H9 (cell line): ENCODE measurements at regions not wholly inside any gene's neighbourhood (a gene's known extent, or its start where the extent isn't known, plus 50 kb on each side); places are given as distances from the start of the nearest gene placed in this dataset.

Experiments used
- DNase-seq: peaks from one replicate; pipeline ENCODE4 v3.0.0-alpha.2; 2017
- H2AFZ ChIP-seq: one replicate; pipeline ENCODE4 v1.6.1; 2013; ENCODE audit warnings: mild to moderate bottlenecking, low read length, control low read depth, moderate library complexity
- H2AK5ac ChIP-seq: 2 replicates; pipeline ENCODE4 v1.6.1; 2013; ENCODE audit warnings: low read length, control low read depth, mixed read lengths; ENCODE audit not compliant: insufficient read length
- H2BK120ac ChIP-seq: one replicate; pipeline ENCODE4 v1.6.1; 2013; ENCODE audit warnings: low read depth, mild to moderate bottlenecking, low read length, control low read depth, inconsistent platforms; ENCODE audit not compliant: poor library complexity, severe bottlenecking
- H2BK12ac ChIP-seq: 2 replicates; pipeline ENCODE4 v1.6.1; 2013; ENCODE audit warnings: low read length, control low read depth, mixed read lengths, low read depth; ENCODE audit not compliant: insufficient read length
- H2BK15ac ChIP-seq: 2 replicates; pipeline ENCODE4 v1.6.1; 2013; ENCODE audit warnings: low read depth, low read length, control low read depth
- H2BK20ac ChIP-seq: one replicate; pipeline ENCODE4 v1.6.1; 2013; ENCODE audit warnings: low read depth, mild to moderate bottlenecking, low read length, control low read depth, inconsistent platforms; ENCODE audit not compliant: poor library complexity, severe bottlenecking
- H2BK5ac ChIP-seq: 2 replicates; pipeline ENCODE4 v1.6.1; 2013; ENCODE audit warnings: low read length, control low read depth, mixed read lengths; ENCODE audit not compliant: insufficient read length
- H3K14ac ChIP-seq: 2 replicates; pipeline ENCODE4 v1.6.1; 2013; ENCODE audit warnings: low read length, control low read depth; ENCODE audit not compliant: insufficient read depth
- H3K18ac ChIP-seq: 2 replicates; pipeline ENCODE4 v1.6.1; 2013; ENCODE audit warnings: low read depth, mild to moderate bottlenecking, mixed read lengths, low read length, control low read depth; ENCODE audit not compliant: insufficient read length
- H3K23ac ChIP-seq: 2 replicates; pipeline ENCODE4 v1.6.1; 2013; ENCODE audit warnings: low read length, control low read depth, mixed read lengths, low read depth; ENCODE audit not compliant: insufficient read length
- H3K23me2 ChIP-seq: 2 replicates; pipeline ENCODE4 v1.6.1; 2013; ENCODE audit warnings: low read depth, mild to moderate bottlenecking, mixed read lengths, low read length, control low read depth; ENCODE audit not compliant: insufficient read length, poor library complexity, severe bottlenecking
- H3K27ac ChIP-seq: 2 replicates; pipeline ENCODE4 v1.5.1; 2013; ENCODE audit warnings: low read length, control low read depth, mixed read lengths, low read depth; ENCODE audit not compliant: insufficient read length
- H3K27me3 ChIP-seq: 2 replicates; pipeline ENCODE4 v1.6.1; 2013; ENCODE audit warnings: low read length, control low read depth, inconsistent platforms; ENCODE audit not compliant: insufficient read depth
- H3K4ac ChIP-seq: 2 replicates; pipeline ENCODE4 v1.6.1; 2013; ENCODE audit warnings: low read depth, mild to moderate bottlenecking, control low read depth, inconsistent platforms, low read length, moderate library complexity
- H3K4me1 ChIP-seq: 2 replicates; pipeline ENCODE4 v1.6.1; 2013; ENCODE audit warnings: low read length, control low read depth, inconsistent platforms; ENCODE audit not compliant: insufficient read depth
- H3K4me2 ChIP-seq: 2 replicates; pipeline ENCODE4 v1.6.1; 2013; ENCODE audit warnings: low read length, control low read depth, mixed read lengths; ENCODE audit not compliant: insufficient read length, insufficient read depth
- H3K56ac ChIP-seq: 2 replicates; pipeline ENCODE4 v1.6.1; 2013; ENCODE audit warnings: low read depth, mild to moderate bottlenecking, mixed read lengths, low read length, control low read depth; ENCODE audit not compliant: insufficient read length
- H3K79me1 ChIP-seq: 2 replicates; pipeline ENCODE4 v1.6.1; 2013; ENCODE audit warnings: low read depth, mild to moderate bottlenecking, moderate library complexity, low read length, control low read depth, inconsistent platforms; ENCODE audit not compliant: insufficient read depth, poor library complexity, severe bottlenecking
- H3K79me2 ChIP-seq: 2 replicates; pipeline ENCODE4 v1.6.1; 2013; ENCODE audit warnings: low read length, control low read depth, inconsistent platforms; ENCODE audit not compliant: insufficient read depth
- H3K9ac ChIP-seq: 2 replicates; pipeline ENCODE4 v1.6.1; 2013; ENCODE audit warnings: low read length, control low read depth, mixed read lengths; ENCODE audit not compliant: insufficient read length; ENCODE audit errors: extremely low read depth
- H3K9me3 ChIP-seq: one replicate; pipeline ENCODE4 v1.6.1; 2013; ENCODE audit warnings: low read depth, low read length, inconsistent platforms; ENCODE audit not compliant: control insufficient read depth
- H3T11ph ChIP-seq: one replicate; pipeline ENCODE4 v1.6.1; 2013; ENCODE audit warnings: mild to moderate bottlenecking, low read length, control low read depth, inconsistent platforms
- H4K20me1 ChIP-seq: one replicate; pipeline ENCODE4 v1.6.1; 2013; ENCODE audit not compliant: control insufficient read depth, insufficient read length, insufficient read depth
- H4K5ac ChIP-seq: 2 replicates; pipeline ENCODE4 v1.6.1; 2013; ENCODE audit warnings: low read depth, mild to moderate bottlenecking, mixed read lengths, low read length, control low read depth; ENCODE audit not compliant: insufficient read length
- H4K8ac ChIP-seq: replicated peaks from 2 replicates; pipeline ENCODE4 v1.6.1; 2013; ENCODE audit warnings: low read length, control low read depth, mixed read lengths, low read depth; ENCODE audit not compliant: insufficient read length
- H4K91ac ChIP-seq: 2 replicates; pipeline ENCODE4 v1.6.1; 2013; ENCODE audit warnings: low read depth, mild to moderate bottlenecking, moderate library complexity, mixed read lengths, low read length, control low read depth; ENCODE audit not compliant: insufficient read length
- H3K27ac Mint-ChIP-seq, 3 experiments: 2 replicates in 2 of 3; 3 replicates in 1 of 3; pipeline ENCODE4 v1.8.0; 2020 to 2021; ENCODE audit warnings: mixed read lengths in 3 of 3, mild to moderate bottlenecking in 1 of 3, moderate library complexity in 1 of 3
- H3K27me3 Mint-ChIP-seq: 2 replicates; pipeline ENCODE4 v1.8.0; 2021; ENCODE audit warnings: low read depth, mild to moderate bottlenecking, moderate library complexity, mixed read lengths
- H3K36me3 Mint-ChIP-seq, 3 experiments: 2 replicates in 2 of 3; 3 replicates in 1 of 3; pipeline ENCODE4 v1.8.0; 2020 to 2021; ENCODE audit warnings: low read depth in 3 of 3, mixed read lengths in 3 of 3; ENCODE audit not compliant: insufficient read depth in 1 of 3
- H3K4me1 Mint-ChIP-seq, 2 experiments: 2 replicates each; pipeline ENCODE4 v1.8.0; 2020; ENCODE audit warnings: mixed read lengths in 2 of 2
- H3K4me3 Mint-ChIP-seq, 2 experiments: 2 replicates in 1 of 2; 3 replicates in 1 of 2; pipeline ENCODE4 v1.8.0; 2020 to 2021; ENCODE audit warnings: mild to moderate bottlenecking in 2 of 2, mixed read lengths in 2 of 2, moderate library complexity in 1 of 2
- H3K9me3 Mint-ChIP-seq, 2 experiments: 2 replicates in 1 of 2; 3 replicates in 1 of 2; pipeline ENCODE4 v1.8.0; 2020; ENCODE audit warnings: mild to moderate bottlenecking in 2 of 2, mixed read lengths in 2 of 2, moderate library complexity in 1 of 2
- WGBS: extraction: QIAGEN DNeasy Blood & Tissue Kit; methylation state at CpG from one replicate; pipeline ENCODE4 v1.1.7; 2013; ENCODE audit warnings: missing lambda C conversion rate, low lambda C conversion rate, mixed read lengths; ENCODE audit not compliant: insufficient read length; ENCODE audit errors: extremely low coverage; 5-methylcytosine and 5-hydroxymethylcytosine counted together
- TF ChIP-seq, protein P1 (sequence below): fragments of 200-600 bp; sonication (generic); conservative IDR thresholded peaks from 3 replicates; pipeline ENCODE4 v1.8.0; 2021; ENCODE audit warnings: antibody characterized with exemption, mild to moderate bottlenecking

- H3K18ac ChIP-seq: no peak overlapping the region
- WGBS: no CpG with 5 or more reads among the region's 7 CpGs
- H3K9me3 ChIP-seq: no peaks in the 10 kb centered on the region
- Mint-ChIP-seq H3K4me1 (no peaks in the 10 kb centered on the region), H3K27me3 (peaks cover 55% of the 10 kb centered on the region), H3K9me3 (no peaks in the 10 kb centered on the region; a peak in 1 of 5 replicates), H3K4me3 (no peak overlapping the region), H3K36me3 (no peaks in the 10 kb centered on the region), H3K27ac (no peak overlapping the region)
- TF ChIP-seq, protein P1, sequence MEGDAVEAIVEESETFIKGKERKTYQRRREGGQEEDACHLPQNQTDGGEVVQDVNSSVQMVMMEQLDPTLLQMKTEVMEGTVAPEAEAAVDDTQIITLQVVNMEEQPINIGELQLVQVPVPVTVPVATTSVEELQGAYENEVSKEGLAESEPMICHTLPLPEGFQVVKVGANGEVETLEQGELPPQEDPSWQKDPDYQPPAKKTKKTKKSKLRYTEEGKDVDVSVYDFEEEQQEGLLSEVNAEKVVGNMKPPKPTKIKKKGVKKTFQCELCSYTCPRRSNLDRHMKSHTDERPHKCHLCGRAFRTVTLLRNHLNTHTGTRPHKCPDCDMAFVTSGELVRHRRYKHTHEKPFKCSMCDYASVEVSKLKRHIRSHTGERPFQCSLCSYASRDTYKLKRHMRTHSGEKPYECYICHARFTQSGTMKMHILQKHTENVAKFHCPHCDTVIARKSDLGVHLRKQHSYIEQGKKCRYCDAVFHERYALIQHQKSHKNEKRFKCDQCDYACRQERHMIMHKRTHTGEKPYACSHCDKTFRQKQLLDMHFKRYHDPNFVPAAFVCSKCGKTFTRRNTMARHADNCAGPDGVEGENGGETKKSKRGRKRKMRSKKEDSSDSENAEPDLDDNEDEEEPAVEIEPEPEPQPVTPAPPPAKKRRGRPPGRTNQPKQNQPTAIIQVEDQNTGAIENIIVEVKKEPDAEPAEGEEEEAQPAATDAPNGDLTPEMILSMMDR: peak; percentile 49
- H2BK20ac ChIP-seq: no peak overlapping the region
- no peaks in the 10 kb centered on the region for H4K20me1 ChIP-seq
- H2BK15ac ChIP-seq: no peak overlapping the region
- no peaks in the 10 kb centered on the region for H3K79me1 ChIP-seq
- no peak overlapping the region for H4K8ac ChIP-seq
- no peak overlapping the region for H3K56ac ChIP-seq
- no peaks in the 10 kb centered on the region for H3K23me2 ChIP-seq
- DNase-seq: no peak
- H2AK5ac ChIP-seq: no peak overlapping the region
- no peak overlapping the region for H2BK12ac ChIP-seq
- H3K27ac ChIP-seq: no peak overlapping the region
- H3T11ph ChIP-seq: no peak overlapping the region
- H3K4me2 ChIP-seq: no peak overlapping the region
- no peak overlapping the region for H2AFZ ChIP-seq
- no peaks in the 10 kb centered on the region for H3K79me2 ChIP-seq
- H2BK120ac ChIP-seq: no peak overlapping the region
- H2BK5ac ChIP-seq: no peak overlapping the region
- H3K14ac ChIP-seq: no peak overlapping the region
- no peaks in the 10 kb centered on the region for H3K27me3 ChIP-seq
- H4K5ac ChIP-seq: no peak overlapping the region
- H3K9ac ChIP-seq: no peak overlapping the region
- H3K23ac ChIP-seq: no peak overlapping the region
- H4K91ac ChIP-seq: no peak overlapping the region
- no peak overlapping the region for H3K4ac ChIP-seq
- H3K4me1 ChIP-seq: no peaks in the 10 kb centered on the region
Observed at GRCh38 chr11:116615211-116615865, 157.4 kb downstream of the BUD13 start.
